ENCODE measurements at regions not wholly inside any gene's neighbourhood (a gene's known extent, or its start where the extent isn't known, plus 50 kb on each side); places are given as distances from the start of the nearest gene placed in this dataset.
"Not testable (repeated sequence)": the region's sequence is repeated elsewhere in the genome, so short reads cannot be mapped to it uniquely, and the experiment has no call there.

GRCh38 chr1:232441036-232441411, 188.9 kb downstream of the SIPA1L2 start:
- DNase-seq = no peak

GRCh38 chr1:232440325-232441035, 189.5 kb downstream of the SIPA1L2 start:
- no peak for DNase-seq

- no peak for DNase-seq
Observed at GRCh38 chr1:232439011-232439410, 190.9 kb downstream of the SIPA1L2 start.

- DNase-seq = no peak
Observed at GRCh38 chr1:232438476-232438875, 191.5 kb downstream of the SIPA1L2 start.

DNA sequence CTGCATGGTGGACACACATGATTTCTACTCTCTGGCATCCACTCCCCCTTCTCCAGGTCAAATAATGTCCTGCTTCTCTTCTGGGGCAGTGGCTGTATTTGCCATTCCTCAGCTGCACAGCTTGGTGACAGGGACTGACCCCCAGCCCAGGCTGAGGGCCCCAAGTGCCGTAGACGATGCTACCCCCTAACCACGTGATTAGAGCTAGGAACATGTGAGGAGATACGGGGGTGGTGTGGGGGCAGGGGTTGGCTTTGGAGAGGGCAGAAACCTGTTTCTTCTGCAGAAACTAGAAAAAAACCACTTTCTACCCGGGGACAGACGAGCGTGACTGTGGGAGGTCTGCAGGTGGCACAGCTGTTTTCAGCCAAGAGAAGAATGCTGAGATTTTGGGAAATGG, 192.4 kb downstream of the SIPA1L2 start:
- DNase-seq = no peak

DNA sequence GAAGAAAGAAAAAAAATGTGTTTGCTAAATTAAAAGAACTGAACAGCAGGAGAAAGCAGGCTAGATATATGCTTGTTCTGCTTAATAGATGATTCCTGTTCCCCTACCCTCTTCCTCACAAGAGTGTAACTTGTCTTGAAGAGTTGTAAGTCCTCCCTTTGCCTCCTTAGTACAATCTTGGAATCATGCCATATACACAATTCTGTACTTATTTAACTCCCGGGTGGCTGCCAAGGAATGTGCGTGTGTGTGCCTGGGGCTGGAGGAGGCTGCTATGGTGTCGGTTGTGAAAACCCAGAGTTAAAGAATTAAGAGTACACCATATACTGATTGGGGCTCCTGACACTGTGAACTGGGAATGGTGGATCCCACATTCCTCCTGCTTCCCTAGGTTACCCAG, 194.2 kb downstream of the SIPA1L2 start:
- DNase-seq = no peak

GRCh38 chr1:232432313-232432712, 197.6 kb downstream of the SIPA1L2 start:
- DNase-seq = no peak

DNA sequence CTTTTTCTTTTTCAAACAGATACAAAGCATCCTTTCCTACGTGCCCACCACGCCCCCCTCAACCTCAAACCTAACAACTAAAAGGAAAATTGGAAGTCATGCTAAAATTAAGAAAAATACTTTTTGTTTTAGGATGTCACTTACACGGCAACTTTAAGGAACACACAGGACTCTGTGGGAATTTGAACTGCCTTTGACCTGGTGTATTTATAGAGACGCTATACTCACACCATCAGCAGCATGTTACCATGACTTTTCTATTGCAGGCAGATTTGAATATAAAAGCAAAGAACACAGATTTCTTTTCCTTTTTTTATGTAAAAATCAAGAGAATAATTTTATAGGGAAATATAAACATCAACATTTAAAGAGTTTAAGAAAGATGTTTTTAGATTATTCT, 198.2 kb downstream of the SIPA1L2 start:
- no peak for DNase-seq

GRCh38 chr1:232431326-232431725, 198.6 kb downstream of the SIPA1L2 start:
- DNase-seq = no peak

GRCh38 chr1:232430467-232430866, 199.5 kb downstream of the SIPA1L2 start:
- DNase-seq = no peak

DNA sequence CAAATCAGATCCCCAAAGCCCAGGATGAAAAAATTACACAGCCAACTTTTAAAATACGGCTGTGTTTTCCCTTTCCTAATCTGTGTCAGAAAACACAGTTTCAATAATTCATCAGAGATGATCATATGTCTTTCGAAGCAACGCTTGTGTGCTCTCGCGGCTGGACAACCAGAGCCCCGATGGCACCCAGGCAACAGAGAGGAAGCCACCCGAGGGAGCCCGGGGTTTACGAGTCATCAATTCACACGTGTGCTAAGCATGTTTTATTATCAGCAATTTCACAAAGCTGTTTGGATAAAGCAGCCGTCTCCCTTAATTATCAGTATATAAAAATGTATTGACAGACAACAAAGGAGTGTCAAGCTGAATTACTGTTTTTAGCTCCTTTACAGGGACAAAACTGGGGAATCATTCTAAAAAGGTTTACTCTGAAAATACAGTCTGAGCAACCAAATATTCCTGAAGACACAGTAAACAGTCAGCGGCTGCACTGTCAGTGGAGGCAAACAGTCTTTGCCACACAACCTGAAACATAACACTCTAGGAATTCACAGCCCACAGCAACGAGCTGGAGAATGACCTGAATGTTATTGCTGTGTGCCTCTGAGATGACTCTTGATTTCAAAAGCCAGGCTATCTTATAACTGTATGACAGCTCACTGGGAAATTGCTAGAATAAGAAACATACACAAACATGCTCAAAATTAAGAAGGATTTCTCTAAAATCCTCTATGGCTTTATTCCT, 201.0 kb downstream of the SIPA1L2 start:
- no peak for DNase-seq

DNA sequence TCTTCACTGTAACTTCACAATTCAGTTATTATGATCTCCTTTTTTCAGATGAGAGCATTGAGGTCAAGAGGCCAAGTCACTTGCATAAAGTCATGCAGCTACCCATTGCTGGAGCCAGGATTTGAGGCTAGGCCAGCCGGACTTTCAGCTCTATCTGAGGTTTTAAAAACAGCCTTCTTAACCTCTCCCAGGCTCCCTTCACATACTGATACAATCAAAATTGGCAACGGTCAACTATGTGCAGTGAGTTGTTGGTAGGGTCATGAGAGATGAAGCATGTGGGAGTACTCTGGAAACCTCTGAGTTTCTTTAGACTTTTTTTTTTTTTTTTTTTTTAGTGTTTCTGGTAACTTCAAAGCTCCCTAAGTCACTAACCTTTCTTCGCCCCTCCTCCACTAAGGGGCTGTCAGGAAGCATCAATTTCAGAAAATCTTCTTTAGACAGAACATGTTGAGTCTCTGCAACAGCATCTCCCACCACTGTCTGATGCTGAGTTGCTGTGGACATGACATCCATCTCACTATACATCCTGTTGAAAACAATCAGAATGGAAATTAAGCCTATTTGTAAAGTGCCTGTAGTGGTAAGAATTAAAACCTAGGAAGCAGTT, 201.8 kb downstream of the SIPA1L2 start:
- no peak for DNase-seq

DNA sequence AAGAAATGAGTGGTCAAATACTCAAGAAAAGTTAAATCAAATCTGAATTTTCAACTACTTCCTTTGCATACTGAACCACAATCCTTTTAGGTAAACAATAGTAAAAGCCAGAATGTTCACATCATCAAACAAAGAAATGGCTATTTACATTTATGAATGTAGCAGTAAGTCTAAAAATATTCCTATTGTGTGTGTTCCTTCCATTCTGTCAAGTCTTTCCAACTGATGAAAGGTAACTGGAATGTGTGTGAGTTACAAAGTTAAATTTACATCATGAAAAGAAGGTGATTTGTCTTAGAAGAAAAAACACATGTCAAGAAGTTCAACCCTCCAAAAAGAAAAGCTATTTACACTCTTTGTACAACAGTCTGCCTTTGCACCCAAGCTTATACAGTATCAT, 203.1 kb downstream of the SIPA1L2 start:
- DNase-seq = no peak

DNA sequence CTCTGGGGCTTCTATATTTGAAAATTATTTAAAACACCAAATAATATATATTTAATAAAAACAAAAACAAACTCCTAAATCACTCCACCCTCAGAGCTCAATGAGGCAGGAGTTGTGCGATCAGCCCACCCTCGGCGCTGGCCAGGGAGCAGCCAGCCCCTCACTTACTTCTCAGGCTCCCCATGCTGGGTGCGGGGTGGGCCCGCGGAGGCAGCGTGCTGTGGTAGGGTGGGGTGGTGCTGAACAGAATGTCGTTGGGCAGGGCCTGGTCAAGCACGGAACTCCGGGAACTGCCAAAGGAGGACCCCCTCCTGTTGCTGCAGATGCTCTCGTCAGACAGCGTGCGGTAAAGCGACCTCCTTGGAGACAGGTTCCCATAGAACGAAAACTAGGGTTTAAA, 204.5 kb downstream of the SIPA1L2 start:
- DNase-seq = no peak

DNA sequence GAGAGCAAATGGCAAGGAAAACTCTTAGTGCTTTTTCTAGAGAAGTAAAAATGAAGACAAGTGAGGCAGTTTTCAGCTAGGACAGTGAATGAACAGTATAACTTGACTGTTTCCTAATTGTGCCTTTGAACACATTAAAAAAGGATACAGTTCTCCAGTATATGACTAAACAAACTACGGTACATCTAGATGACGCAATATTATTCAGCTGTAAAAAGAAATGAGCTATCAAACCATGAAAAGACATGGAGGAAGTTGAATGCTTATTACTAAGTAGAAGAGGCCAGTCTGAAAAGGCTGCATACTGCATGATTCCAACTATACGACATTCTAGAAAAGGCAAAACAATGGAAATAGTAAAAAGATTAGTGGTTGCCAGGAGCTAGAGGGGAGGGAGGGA, 206.3 kb downstream of the SIPA1L2 start:
- no peak for DNase-seq

- DNase-seq = no peak
Observed at GRCh38 chr1:232422898-232423297, 207.0 kb downstream of the SIPA1L2 start.

DNA sequence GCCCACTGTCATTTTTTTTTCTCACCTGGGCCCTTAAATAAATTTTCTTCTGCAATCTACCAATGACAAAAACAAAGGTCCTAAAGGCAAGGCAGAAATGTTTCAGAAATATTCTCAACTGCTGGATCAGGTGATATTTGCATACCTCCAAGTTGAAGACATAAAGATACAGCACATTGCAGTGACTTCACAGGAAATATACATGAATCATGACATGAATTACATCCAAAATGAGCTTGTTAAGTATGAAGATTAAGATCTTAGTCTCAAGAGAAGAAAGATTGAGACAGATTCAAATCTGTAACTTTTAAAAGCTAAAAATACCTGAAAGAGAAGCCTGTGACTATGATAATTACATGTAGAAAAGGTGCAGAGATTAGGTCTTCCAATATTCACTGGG, 207.8 kb downstream of the SIPA1L2 start:
- no peak for DNase-seq

- DNase-seq = no peak
Observed at GRCh38 chr1:232421143-232421796, 208.7 kb downstream of the SIPA1L2 start.

GRCh38 chr1:232417636-232418248, 212.2 kb downstream of the SIPA1L2 start:
- no peak for DNase-seq

- no peak for DNase-seq
Observed at GRCh38 chr1:232416026-232416568, 213.8 kb downstream of the SIPA1L2 start.

GRCh38 chr1:232415481-232415880, 214.5 kb downstream of the SIPA1L2 start:
- DNase-seq = not testable (repeated sequence)

GRCh38 chr1:232414100-232414499, 215.8 kb downstream of the SIPA1L2 start:
- DNase-seq = no peak

DNA sequence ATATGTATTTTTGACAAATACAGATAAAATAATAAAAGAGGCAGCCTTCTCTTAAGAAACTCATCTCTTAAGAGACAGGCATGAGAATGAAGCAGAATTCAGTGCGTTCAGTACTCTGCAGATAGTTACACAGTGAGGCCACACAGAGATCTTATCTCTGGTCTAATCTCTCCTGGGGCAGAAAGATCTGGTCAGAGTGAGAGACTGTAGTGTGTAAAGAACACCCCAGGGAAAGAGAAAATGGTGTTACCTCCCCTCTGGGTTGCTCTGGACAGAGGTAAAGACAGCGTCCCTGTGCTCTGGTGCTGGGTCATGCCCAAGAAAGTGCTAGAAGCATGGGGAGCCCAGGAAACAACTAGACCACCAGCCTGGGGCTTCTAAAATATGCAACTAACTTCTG, 216.3 kb downstream of the SIPA1L2 start:
- no peak for DNase-seq

Data from HCEC 1CT (cell line).